Liver (tissue), 8 donors: ENCODE measurements at regions not wholly inside any gene's neighbourhood (a gene's known extent, or its start where the extent isn't known, plus 50 kb on each side); places are given as distances from the start of the nearest gene placed in this dataset.

Experiments used
- DNase-seq: peaks from one replicate; pipeline ENCODE4 v3.0.0-alpha.2; 2017; ENCODE audit warnings: low spot score
- H3K27ac ChIP-seq, 2 donors: one replicate each; pipeline ENCODE4 v1.7.0; 2013; ENCODE audit warnings: inconsistent platforms in 2 of 2, low read length in 2 of 2, control low read depth in 1 of 2, low read depth in 1 of 2, mild to moderate bottlenecking in 1 of 2
- H3K27me3 ChIP-seq, 4 donors: one replicate each; pipeline versions ENCODE4 v1.6.1 to v1.7.0; 2013; ENCODE audit warnings: low read length in 3 of 4, inconsistent platforms in 1 of 4, mild to moderate bottlenecking in 1 of 4, moderate library complexity in 1 of 4; ENCODE audit not compliant: control insufficient read depth in 4 of 4, insufficient read depth in 4 of 4
- H3K36me3 ChIP-seq, 4 donors: one replicate each; pipeline versions ENCODE4 v1.6.1 to v1.7.0; 2013; ENCODE audit warnings: low read length in 3 of 4, mild to moderate bottlenecking in 3 of 4, low read depth in 1 of 4, moderate library complexity in 1 of 4; ENCODE audit not compliant: control insufficient read depth in 4 of 4, insufficient read depth in 3 of 4
- H3K4me1 ChIP-seq, 4 donors: one replicate each; pipeline versions ENCODE4 v1.6.1 to v1.7.0; 2013; ENCODE audit warnings: low read length in 3 of 4, mild to moderate bottlenecking in 3 of 4, moderate library complexity in 1 of 4; ENCODE audit not compliant: control insufficient read depth in 4 of 4, insufficient read depth in 4 of 4
- H3K4me3 ChIP-seq, 3 donors: one replicate each; pipeline versions ENCODE4 v1.6.1 to v1.7.0; 2013; ENCODE audit warnings: low read length in 3 of 3, control low read depth in 1 of 3, low read depth in 1 of 3, mild to moderate bottlenecking in 1 of 3
- H3K9ac ChIP-seq, 2 donors: one replicate each; pipeline ENCODE4 v1.7.0; 2013; ENCODE audit warnings: low read length in 2 of 2, mild to moderate bottlenecking in 2 of 2, moderate library complexity in 2 of 2, control low read depth in 1 of 2, low read depth in 1 of 2
- H3K9me3 ChIP-seq, 4 donors: one replicate each; pipeline versions ENCODE4 v1.6.1 to v1.7.0; 2013; ENCODE audit warnings: low read length in 3 of 4; ENCODE audit not compliant: control insufficient read depth in 4 of 4
- EGR1 ChIP-seq, 2 donors: IDR thresholded peaks; 2 replicates each; pipeline ENCODE4 v1.6.1; 2016 to 2018; ENCODE audit warnings: antibody characterized with exemption in 2 of 2, low read depth in 2 of 2
- FOXA2 ChIP-seq: IDR thresholded peaks from 2 replicates; pipeline ENCODE4 v1.6.1; 2016; ENCODE audit warnings: antibody characterized with exemption
- HNF4A ChIP-seq, 2 donors: conservative IDR thresholded peaks; 2 replicates each; pipeline ENCODE4 v1.6.1; 2016; ENCODE audit warnings: antibody characterized with exemption in 2 of 2, mild to moderate bottlenecking in 2 of 2
- HNF4G ChIP-seq: IDR thresholded peaks from 2 replicates; pipeline ENCODE4 v1.6.1; 2016; ENCODE audit warnings: antibody characterized with exemption
- MAX ChIP-seq: IDR thresholded peaks from 2 replicates; pipeline ENCODE4 v1.6.1; 2016; ENCODE audit warnings: antibody characterized with exemption
- RAD21 ChIP-seq, 2 donors: IDR thresholded peaks; 2 replicates each; pipeline ENCODE4 v1.6.1; 2016; ENCODE audit warnings: antibody characterized with exemption in 2 of 2, mild to moderate bottlenecking in 2 of 2
- TAF1 ChIP-seq: conservative IDR thresholded peaks from 2 replicates; pipeline ENCODE4 v1.6.1; 2016; ENCODE audit warnings: antibody characterized with exemption, mild to moderate bottlenecking
- YY1 ChIP-seq: IDR thresholded peaks from 2 replicates; pipeline ENCODE4 v1.6.1; 2016; ENCODE audit warnings: antibody characterized with exemption, mild to moderate bottlenecking
- ZBTB33 ChIP-seq: IDR thresholded peaks from 2 replicates; pipeline ENCODE4 v1.6.1; 2016; ENCODE audit warnings: antibody characterized with exemption
- WGBS: extraction: QIAGEN DNeasy Blood & Tissue Kit; methylation state at CpG from one replicate; pipeline ENCODE4 v1.1.7; 2013; 5-methylcytosine and 5-hydroxymethylcytosine counted together
- TF ChIP-seq, protein P1 (sequence below): fragments of 150-350 bp; IDR thresholded peaks from 2 replicates; pipeline ENCODE4 v1.5.1; 2017; ENCODE audit warnings: improper control_type of control experiment, low read depth, low read length; ENCODE audit not compliant: missing input control
- donor health status: healthy.
- donor health status: healthy.
- donor health status: healthy.
- donor health status: healthy.
- donor health status: healthy.

DNA sequence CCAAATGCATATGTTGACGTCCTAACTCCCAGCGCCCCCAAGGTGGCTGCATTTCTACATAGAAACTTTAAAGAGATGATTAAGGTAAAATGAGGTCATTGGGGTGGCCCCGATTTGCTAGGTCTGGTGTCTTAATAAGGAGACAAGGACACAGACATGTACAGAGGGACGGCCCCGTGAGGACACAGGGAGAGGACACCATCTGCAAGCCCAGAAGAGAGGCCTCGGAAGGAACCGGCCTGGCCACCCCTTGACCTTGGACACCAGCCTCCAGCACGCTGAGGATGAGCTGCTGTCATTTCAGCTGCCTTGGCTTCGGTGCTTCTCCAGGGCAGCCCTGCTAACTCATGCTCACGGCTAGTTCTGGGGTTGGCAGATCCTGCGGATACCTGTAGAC is 73.2 kb downstream of the MRPL36 start:
- Histone ChIP-seq H3K27me3 (no peaks in the 10 kb centered on the region), H3K27ac (no peak overlapping the region), H3K36me3 (no peaks in the 10 kb centered on the region), H3K9me3 (no peaks in the 10 kb centered on the region), H3K9ac (no peak overlapping the region), H3K4me3 (no peak overlapping the region), H3K4me1 (no peaks in the 10 kb centered on the region)
- DNase-seq: no peak
- TF ChIP-seq TAF1: no peak
- TF ChIP-seq HNF4A (conservative IDR thresholded peaks at IDR 0.05): no peak
- TF ChIP-seq EGR1 (IDR thresholded peaks at IDR 0.05; ENCODE audit: low read depth in 2 of 2): no peak
- no peak for TF ChIP-seq ZBTB33
- TF ChIP-seq MAX: no peak
- no peak for TF ChIP-seq YY1
- no peak for TF ChIP-seq HNF4G
- TF ChIP-seq FOXA2: no peak
- TF ChIP-seq, protein P1, sequence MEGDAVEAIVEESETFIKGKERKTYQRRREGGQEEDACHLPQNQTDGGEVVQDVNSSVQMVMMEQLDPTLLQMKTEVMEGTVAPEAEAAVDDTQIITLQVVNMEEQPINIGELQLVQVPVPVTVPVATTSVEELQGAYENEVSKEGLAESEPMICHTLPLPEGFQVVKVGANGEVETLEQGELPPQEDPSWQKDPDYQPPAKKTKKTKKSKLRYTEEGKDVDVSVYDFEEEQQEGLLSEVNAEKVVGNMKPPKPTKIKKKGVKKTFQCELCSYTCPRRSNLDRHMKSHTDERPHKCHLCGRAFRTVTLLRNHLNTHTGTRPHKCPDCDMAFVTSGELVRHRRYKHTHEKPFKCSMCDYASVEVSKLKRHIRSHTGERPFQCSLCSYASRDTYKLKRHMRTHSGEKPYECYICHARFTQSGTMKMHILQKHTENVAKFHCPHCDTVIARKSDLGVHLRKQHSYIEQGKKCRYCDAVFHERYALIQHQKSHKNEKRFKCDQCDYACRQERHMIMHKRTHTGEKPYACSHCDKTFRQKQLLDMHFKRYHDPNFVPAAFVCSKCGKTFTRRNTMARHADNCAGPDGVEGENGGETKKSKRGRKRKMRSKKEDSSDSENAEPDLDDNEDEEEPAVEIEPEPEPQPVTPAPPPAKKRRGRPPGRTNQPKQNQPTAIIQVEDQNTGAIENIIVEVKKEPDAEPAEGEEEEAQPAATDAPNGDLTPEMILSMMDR: no peak
- TF ChIP-seq RAD21 (IDR thresholded peaks at IDR 0.05): no peak
- 88% methylated on average over 11 of the region's 11 CpGs for whole genome bisulfite sequencing

GRCh38 chr5:1725641-1726468 is 73.8 kb downstream of the MRPL36 start:
- no peaks in the 10 kb centered on the region for H3K4me1 ChIP-seq
- TF ChIP-seq RAD21 (IDR thresholded peaks at IDR 0.05) (no peak), EGR1 (IDR thresholded peaks at IDR 0.05; ENCODE audit: low read depth in 2 of 2) (no peak), FOXA2 (no peak)
- H3K27ac ChIP-seq: no peak overlapping the region
- no peak for DNase-seq
- no peaks in the 10 kb centered on the region for H3K36me3 ChIP-seq
- no peak overlapping the region for H3K9ac ChIP-seq
- no peaks in the 10 kb centered on the region for H3K9me3 ChIP-seq
- H3K27me3 ChIP-seq: no peaks in the 10 kb centered on the region
- WGBS: 67% methylated on average over 41 of the region's 41 CpGs
- H3K4me3 ChIP-seq: no peak overlapping the region

DNA sequence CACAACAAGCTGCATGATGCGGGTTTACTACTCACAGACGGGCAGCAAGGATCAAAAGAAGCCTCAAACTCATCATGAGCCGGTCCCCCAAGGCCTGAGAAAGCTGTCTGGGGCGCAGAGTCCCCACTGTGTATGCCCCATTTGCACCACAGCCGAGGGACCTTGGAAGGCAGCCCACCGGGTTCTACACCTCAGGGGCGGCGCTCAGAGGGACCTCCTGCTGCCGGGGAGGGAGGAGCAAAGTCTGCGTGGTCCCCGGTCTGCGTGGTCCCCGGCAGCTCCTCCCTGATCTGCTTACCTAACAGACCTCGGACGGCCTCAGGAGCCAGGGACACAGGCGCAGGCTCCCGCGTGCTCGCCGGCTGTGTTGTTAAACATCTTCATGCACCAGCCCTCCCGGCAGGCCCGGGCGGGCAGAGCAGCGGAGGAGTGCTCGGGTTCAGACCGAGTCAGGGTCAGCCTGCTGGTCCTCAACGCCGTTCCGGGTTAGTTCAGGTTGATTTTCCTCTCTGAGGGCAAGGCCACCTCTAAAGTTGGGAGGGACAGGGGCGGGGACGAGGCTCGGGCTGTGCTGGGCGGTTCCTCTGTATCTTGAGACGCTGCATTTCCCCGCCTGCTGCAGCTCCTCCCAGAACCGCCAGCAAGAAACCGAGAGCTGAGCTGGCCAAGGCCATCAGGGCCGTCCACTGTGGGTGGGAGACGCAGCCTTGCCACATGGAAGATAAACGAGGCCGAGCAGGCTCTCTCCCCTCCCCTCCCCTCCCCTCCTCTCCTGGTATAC is 74.6 kb downstream of the MRPL36 start:
- no peaks in the 10 kb centered on the region for H3K4me1 ChIP-seq
- no peak for TF ChIP-seq EGR1 (IDR thresholded peaks at IDR 0.05; ENCODE audit: low read depth in 2 of 2)
- no peak for DNase-seq
- H3K36me3 ChIP-seq: no peaks in the 10 kb centered on the region
- 43% methylated on average over 41 of the region's 41 CpGs for WGBS
- H3K9ac ChIP-seq: no peak overlapping the region
- H3K27me3 ChIP-seq: peaks cover 0 to 4% (median 0%) of the 10 kb centered on the region in 4 donors
- H3K27ac ChIP-seq: no peak overlapping the region
- H3K9me3 ChIP-seq: peaks cover 0 to 2% (median 0%) of the 10 kb centered on the region in 4 donors
- no peak overlapping the region for H3K4me3 ChIP-seq
